Occipital lobe (tissue), 1 donor: ENCODE measurements at regions not wholly inside any gene's neighbourhood (a gene's known extent, or its start where the extent isn't known, plus 50 kb on each side); places are given as distances from the start of the nearest gene placed in this dataset.

ENCODE experiments used
- DNase-seq: peaks from one replicate; lab custom pipeline; 2025; lab: John Stamatoyannopoulos, UW

DNA sequence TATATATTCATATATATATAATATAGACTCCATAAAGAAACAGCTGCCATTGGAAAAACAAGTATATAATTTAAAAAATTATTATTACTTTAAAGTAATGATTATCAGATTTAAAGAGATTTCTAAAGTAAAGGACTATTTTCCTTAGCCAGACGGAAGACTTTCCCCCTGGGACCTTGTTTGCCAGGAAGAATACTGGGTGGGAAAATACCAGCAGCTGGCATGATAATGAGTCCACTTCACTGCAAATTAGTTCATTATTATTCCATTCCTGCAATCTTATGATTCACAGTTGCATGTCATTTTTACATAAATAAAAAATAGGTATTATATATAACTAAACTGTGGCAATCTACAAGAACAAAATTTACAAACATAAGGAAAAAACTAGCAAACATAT lies 339.8 kb upstream of the CDH7 start:
- no peak for DNase-seq

DNA sequence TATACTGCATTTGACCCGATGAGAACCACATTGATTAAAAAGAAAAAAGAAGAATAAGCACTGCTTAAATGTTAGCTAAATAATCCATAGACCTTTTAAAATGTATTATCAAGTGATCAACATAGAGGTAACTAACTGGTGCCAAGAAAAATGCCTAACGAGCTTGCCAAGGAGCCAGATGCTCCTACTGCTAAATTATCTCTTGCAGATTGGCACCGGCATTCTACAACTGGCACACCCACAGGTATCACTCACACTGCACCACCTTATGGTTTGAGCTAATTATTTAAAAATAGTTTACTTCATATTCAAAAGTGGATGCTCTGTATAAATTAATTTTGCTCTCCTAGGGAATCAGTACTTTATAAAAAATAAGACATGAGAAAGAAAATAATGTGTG lies 341.6 kb upstream of the CDH7 start:
- DNase-seq, result no peak

DNA sequence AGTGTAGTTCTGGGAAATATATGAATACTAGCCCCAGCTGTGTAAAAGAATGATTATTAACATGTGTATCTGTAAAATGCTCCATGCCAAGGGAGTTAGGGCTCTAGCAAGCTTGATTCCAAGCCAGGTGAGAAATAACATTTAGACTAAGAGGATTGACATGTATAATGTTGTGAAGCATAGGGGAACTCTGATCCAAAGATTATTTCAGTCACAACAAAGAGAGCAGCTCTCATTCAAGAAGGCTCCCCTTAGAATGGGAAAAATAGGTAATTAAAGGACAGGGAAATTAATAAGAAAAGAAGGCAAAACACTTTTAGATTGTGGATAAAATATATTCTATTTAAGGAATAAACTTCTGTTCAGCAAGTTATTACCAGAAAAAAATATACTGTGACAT lies 347.3 kb upstream of the CDH7 start:
- DNase-seq, result no peak

GRCh38 chr18:65399091-65399490 lies 351.7 kb upstream of the CDH7 start:
- DNase-seq, result no peak

DNA sequence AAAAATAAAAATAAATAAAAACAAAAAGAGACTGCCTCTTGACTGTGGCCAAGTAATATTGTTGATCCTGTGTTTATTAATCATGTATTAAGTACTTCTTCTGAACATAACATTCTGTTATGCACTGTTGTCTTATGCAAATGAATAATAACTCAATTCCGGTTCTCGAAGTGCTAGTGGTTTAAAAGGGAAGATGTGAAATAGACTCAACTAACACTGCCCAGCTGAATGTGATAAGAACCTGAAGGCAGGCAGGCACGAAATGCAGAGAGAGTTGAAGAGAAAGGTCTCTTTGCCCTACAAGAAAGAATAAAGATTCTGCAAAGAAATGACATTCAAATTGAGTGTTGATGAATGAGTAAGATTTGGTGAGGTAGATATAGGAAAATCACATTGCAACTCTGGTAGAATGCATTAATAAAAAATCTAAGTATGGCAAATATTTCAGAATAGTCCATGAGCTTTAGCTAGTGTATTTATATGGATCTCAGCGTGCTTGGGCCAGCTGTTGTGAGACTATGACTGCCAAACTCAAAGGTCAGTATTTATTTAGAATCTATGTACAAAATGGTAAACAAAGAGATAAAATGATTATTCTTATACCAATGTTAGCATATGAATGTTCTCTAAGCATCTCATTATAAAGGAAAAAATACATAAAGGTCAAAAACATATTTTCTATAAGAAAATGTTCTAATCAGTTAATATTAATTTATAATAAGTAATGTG lies 352.3 kb upstream of the CDH7 start:
- DNase-seq, result no peak

- DNase-seq, result peak; percentile 11
These were observed 369.8 kb upstream of the CDH7 start for GRCh38 chr18:65380986-65381385.

DNA sequence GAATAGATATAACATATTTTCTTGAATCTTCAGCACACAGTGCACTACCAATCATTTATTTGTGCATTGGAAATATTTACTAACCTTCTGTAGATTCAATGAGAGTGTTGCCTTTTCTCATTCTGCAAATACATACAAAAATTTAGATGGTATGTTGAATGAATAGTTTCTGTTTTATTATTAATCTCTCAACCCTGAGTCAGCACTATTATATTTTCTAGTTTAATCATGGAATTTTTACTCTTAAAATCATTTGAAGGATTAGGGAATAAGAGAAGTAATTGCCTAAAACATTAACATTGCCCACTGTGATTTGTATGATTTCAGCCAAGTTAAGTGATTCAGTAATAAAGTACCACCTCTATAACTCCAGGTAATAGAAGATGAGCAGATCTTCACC lies 370.2 kb upstream of the CDH7 start:
- DNase-seq, result no peak

GRCh38 chr18:65372904-65373303 lies 377.9 kb upstream of the CDH7 start:
- DNase-seq, result no peak

DNA sequence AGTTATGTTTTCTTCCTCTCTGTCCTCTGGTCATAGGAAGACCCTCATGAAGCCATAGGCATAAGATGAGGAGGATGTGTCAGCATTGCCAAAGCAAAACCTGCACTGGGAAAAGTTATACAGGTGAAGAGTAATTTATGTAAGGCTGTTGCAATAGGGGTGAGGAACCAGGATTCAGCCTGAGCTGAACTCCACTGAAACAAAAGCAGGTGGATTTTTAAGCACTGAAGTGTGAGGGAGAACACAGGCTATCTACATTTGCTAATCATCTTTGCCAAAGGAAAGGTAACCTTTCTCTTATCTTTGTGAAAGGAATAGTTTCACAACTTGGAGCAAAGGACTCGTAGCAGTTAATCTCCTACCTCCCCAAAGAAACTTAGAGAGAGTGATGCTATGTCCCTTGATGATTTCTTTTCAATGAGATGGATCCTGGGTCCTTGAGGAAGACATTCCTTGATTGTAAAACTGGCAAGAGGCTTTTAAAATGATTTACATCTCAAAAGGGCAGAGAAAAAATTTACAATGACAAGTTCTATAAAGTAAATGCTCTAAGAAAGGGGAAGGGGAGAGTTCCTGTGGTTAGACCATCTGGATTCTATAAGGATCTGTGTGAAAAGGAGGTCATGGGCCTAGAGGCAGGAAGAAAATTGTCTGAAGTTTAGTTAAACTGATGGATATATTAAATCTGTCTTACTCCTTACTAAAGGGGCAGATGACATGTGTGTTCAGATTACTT lies 385.4 kb upstream of the CDH7 start:
- DNase-seq, result no peak

- no peak for DNase-seq
These were observed 386.7 kb upstream of the CDH7 start for GRCh38 chr18:65363911-65364632.

DNA sequence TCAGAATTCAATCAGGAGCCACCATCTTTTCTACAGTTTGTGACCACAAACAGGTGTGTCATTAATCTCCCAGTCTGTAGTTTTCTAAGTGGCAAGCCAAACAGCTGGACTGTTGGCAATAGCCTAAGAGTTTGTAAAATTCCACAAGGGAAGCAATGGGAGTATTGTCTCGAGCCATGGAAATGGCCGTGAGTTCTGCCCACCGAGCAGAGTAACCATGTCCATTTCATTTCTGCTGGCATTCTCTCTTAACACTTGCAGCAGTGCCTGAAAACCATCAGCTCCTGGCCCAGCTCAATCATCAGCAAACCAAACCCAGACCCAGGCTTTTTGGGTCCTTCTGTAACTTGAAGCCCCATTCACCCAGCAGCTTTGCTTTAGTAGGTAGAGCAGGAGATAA lies 387.8 kb upstream of the CDH7 start:
- DNase-seq, result no peak

DNA sequence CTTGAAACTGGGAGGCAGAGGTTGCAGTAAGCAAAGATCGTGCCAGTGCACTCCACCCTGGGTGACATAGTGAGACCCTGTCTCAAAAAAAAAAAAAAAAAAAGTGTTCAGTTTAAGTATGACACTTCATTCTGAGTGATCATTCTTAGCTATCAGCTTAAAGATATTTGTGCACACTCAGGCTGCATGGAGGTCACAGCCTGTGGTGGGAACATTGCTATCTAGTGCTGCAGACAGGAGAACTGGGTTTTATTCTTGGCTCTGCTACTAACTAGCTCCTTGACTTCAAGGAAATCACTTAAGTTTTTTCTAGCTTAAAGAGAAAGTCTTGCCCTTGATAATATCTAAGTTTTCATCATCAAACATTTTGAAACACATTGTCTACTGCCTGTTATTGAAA lies 391.3 kb upstream of the CDH7 start:
- DNase-seq, result no peak

DNA sequence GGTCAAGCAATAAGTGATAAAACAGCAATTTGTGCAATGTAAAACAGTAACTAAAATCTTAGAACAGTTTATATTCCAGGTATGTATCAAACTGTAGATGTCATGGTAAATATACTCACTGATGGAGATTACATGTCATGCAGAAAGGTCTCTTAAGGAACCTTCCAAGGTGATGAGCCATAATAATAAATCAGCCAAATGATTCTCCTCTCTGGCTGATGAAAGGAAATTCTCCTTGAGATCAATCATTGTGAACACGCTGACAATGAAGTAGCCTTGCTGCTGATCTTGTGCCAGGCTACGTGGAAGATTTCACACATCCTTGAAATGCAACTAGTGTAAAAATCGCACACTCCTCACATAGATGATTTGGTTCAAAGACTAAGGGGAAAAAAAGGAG lies 392.5 kb upstream of the CDH7 start:
- DNase-seq, result no peak

- no peak for DNase-seq
These were observed 398.6 kb upstream of the CDH7 start for GRCh38 chr18:65352186-65352585.

- DNase-seq, result no peak
These were observed 401.2 kb upstream of the CDH7 start for GRCh38 chr18:65349635-65350034.

GRCh38 chr18:65347446-65347845 lies 403.4 kb upstream of the CDH7 start:
- DNase-seq, result no peak

DNA sequence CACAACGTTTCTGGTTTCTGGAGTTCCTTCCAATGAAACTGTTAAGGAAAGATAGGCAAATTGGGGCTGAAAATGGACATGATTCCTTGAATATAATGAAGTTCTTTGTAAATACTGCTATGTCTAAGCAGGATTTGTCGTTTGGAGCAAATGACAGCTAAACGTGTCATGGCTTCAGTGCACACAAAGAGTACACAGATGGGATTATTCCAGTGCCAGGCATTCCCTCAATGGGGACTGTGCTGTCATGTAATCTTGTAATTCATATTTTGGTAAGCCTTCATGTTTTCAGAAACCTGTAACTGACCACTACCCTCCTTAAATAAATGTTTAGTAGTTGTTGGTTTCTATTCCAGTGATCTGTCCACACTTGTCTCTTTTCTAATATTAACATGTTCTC lies 404.7 kb upstream of the CDH7 start:
- no peak for DNase-seq

DNA sequence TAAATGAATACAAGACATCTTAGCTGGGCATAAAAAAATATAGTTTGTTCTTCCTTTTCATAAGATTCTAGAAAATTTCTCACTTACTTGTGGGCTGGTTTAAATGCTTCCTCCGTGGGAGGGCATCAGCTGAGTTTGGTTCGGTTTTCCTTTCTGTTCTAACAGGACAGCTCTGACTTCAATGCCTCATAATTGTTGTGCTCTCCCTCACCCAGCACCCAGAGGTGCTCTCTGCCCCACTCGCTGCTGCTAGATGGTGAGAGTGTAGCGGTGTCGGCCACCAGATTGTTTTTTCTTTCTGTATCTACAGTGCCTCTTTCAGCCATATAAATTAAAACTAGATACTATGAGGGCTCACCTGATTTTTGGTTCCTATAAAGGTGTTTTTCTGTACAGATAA lies 407.2 kb upstream of the CDH7 start:
- DNase-seq, result no peak

- no peak for DNase-seq
These were observed 414.4 kb upstream of the CDH7 start for GRCh38 chr18:65336411-65336810.

- no peak for DNase-seq
These were observed 421.8 kb upstream of the CDH7 start for GRCh38 chr18:65329010-65329409.

GRCh38 chr18:65326805-65327204 lies 424.0 kb upstream of the CDH7 start:
- DNase-seq, result no peak

DNA sequence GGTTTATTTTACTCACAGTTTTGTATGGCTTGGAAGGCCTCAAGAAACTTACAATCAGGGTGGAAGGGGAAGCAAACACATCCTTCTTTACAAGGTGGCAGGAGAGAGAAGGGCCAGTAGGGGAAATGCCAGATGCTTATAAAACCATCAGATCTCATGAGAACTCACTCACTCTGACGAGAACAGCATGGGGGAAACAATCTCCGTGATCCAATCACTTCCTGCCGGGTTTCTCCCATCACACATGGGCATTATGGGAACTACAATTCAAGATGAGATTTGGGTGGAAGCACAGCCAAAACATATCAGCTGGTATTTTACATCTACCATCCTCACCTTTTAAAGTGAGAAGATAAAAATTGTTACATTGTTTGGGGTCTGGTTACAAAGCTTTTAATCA lies 427.9 kb upstream of the CDH7 start:
- DNase-seq, result no peak

DNA sequence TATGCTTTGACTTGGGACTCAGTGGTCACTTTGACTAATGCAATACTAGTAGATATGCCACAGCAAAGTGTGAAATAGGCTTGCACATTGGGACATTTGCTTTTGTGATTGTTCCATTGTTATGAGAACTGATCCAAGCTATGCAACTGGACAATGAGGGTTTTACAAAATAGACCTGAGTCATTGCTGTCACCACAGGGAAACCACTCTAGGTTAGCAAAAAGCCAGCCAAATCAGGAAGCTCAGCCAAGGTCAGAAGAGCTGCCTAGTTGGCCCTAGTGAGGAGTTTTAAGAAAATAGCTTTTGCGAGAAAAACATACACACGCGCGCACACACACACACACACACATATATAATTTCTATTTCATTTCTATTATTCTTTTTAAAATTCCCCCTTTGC lies 452.4 kb upstream of the CDH7 start:
- no peak for DNase-seq
